Transverse colon (tissue), 4 donors: ENCODE measurements at regions not wholly inside any gene's neighbourhood (a gene's known extent, or its start where the extent isn't known, plus 50 kb on each side); places are given as distances from the start of the nearest gene placed in this dataset.

Source experiments
- DNase-seq: peaks from one replicate; pipeline ENCODE4 v3.0.0-alpha.2; 2019
- H3K27ac ChIP-seq, 4 donors: fragments of 200-600 bp; sonication (generic); 2 replicates each; pipeline ENCODE4 v1.5.1; 2016 to 2018; ENCODE audit warnings: inconsistent platforms in 4 of 4
- H3K27me3 ChIP-seq: fragments of 200-600 bp; sonication (generic); 2 replicates; pipeline ENCODE4 v1.5.1; 2017; ENCODE audit warnings: inconsistent platforms
- H3K36me3 ChIP-seq, 4 donors: fragments of 200-600 bp; sonication (generic); 2 replicates each; pipeline ENCODE4 v1.5.1; 2017 to 2019; ENCODE audit warnings: inconsistent platforms in 4 of 4
- H3K4me1 ChIP-seq, 4 donors: fragments of 200-600 bp; sonication (generic); 2 replicates each; pipeline ENCODE4 v1.5.1; 2017 to 2020; ENCODE audit warnings: inconsistent platforms in 4 of 4
- H3K4me3 ChIP-seq, 4 donors: fragments of 200-600 bp; sonication (generic); 1 replicate in 1 of 4; 2 replicates in 3 of 4; pipeline versions ENCODE4 v1.5.1 to v1.6.1; 2017 to 2019; ENCODE audit warnings: inconsistent platforms in 4 of 4
- H3K9me3 ChIP-seq, 2 donors: fragments of 200-600 bp; sonication (generic); 2 replicates each; pipeline ENCODE4 v1.5.1; 2017 to 2019; ENCODE audit warnings: inconsistent platforms in 2 of 2
- EP300 ChIP-seq: sonication (generic); formaldehyde crosslinking; IDR thresholded peaks from one replicate; pipeline ENCODE4 v1.6.1; 2017; ENCODE audit warnings: antibody characterized with exemption, low read depth
- POLR2A ChIP-seq: fragments of 450-650 bp; IDR thresholded peaks from one replicate; pipeline ENCODE4 v1.6.1; 2016; ENCODE audit warnings: antibody characterized with exemption, mild to moderate bottlenecking, moderate library complexity
- POLR2AphosphoS5 ChIP-seq, 3 donors: sonication (generic); formaldehyde crosslinking; IDR thresholded peaks; one replicate each; pipeline ENCODE4 v1.6.1; 2016; ENCODE audit warnings: antibody characterized with exemption in 3 of 3
- WGBS, 2 donors: methylation state at CpG; one replicate each; pipeline ENCODE4 v1.1.5; 2018; ENCODE audit warnings: low coverage in 1 of 2; 5-methylcytosine and 5-hydroxymethylcytosine counted together
- in situ Hi-C, 4 donors: fragments of 200-750 bp; cut with MboI; loops; one replicate each; pipeline versions ENCODE4 v1.15.0 to v1.15.1; 2017; ENCODE audit warnings: low sequenced_read_pairs in 3 of 4, low pct_ligation_motif_present in 1 of 4, low pct_unique_long_range_greater_than_20kb in 1 of 4
- intact Hi-C: fragments of 100-400 bp; cut with DNase I; formaldehyde crosslinking; loops from one replicate; pipeline ENCODE4 v1.15.1; 2023; ENCODE audit warnings: low total_unique reads
- TF ChIP-seq, protein P1 (sequence below), 5 experiments: fragments of 200-600 bp in 3 of 5; fragments of 450-650 bp in 2 of 5; sonication (generic) in 3 of 5; IDR thresholded peaks; 1 replicate in 2 of 5; 2 replicates in 3 of 5; pipeline ENCODE4 v1.5.1; 2016 to 2017; ENCODE audit warnings: antibody characterized with exemption in 5 of 5, inconsistent platforms in 3 of 5, mild to moderate bottlenecking in 2 of 5, moderate library complexity in 1 of 5

DNA sequence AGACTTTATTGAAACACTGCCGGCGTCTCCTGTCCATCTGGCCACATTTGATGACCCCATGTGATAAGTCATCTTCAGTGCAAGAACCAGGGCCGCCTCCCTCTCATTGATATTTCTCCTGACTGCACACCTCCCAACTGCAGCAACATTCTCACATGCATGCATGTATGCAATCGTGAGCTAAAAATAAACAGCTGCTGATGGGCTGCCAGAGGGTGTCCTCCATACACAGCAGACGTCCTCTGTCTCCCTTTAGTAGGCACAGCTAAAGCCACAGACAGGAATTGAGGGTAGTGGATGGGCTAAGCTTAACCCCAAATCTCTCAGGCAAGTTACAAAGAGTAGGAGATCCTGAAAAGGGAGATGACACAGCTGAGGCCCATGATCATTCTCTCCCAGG lies 106.7 kb upstream of the HSD17B12 start:
- H3K4me1 ChIP-seq = peaks cover 5 to 29% (median 15%) of the 10 kb centered on the region in 4 donors
- intact Hi-C loops (no loop called here), in situ Hi-C loops (no loop called here)
- no peaks in the 10 kb centered on the region for H3K9me3 ChIP-seq
- no peak overlapping the region for H3K4me3 ChIP-seq
- H3K36me3 ChIP-seq = no peaks in the 10 kb centered on the region
- no peak overlapping the region for H3K27ac ChIP-seq
- 40 to 50% methylated on average over 1 to 5 of the region's 5 CpGs for WGBS, 2 donors
- DNase-seq = no peak
- no peak for TF ChIP-seq POLR2A
- peaks cover 90% of the 10 kb centered on the region for H3K27me3 ChIP-seq

DNA sequence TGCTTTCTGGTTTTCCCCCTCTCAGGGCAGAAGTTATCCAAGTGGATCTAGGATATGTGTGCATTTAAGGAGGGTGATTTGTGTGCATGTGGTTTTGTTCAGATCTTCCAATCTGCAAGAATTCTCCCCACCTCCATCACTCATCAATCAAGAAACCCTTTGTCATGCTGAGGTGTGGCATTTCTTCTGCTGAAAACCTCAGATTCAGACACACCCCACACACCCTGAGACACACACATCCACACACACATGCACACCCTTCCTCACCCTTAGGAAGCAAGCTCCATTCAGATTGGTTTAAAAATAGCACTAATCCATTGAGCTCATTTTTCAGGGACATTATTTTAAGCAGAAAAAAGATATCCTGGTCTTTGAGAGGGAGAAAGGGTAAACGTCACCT lies 106.1 kb upstream of the HSD17B12 start:
- in situ Hi-C loops (no loop called here), intact Hi-C loops (no loop called here)
- WGBS, 2 donors = 38 to 40% methylated on average over 1 of the region's 1 CpG
- DNase-seq = no peak
- no peak overlapping the region for H3K4me3 ChIP-seq
- TF ChIP-seq, protein P1, sequence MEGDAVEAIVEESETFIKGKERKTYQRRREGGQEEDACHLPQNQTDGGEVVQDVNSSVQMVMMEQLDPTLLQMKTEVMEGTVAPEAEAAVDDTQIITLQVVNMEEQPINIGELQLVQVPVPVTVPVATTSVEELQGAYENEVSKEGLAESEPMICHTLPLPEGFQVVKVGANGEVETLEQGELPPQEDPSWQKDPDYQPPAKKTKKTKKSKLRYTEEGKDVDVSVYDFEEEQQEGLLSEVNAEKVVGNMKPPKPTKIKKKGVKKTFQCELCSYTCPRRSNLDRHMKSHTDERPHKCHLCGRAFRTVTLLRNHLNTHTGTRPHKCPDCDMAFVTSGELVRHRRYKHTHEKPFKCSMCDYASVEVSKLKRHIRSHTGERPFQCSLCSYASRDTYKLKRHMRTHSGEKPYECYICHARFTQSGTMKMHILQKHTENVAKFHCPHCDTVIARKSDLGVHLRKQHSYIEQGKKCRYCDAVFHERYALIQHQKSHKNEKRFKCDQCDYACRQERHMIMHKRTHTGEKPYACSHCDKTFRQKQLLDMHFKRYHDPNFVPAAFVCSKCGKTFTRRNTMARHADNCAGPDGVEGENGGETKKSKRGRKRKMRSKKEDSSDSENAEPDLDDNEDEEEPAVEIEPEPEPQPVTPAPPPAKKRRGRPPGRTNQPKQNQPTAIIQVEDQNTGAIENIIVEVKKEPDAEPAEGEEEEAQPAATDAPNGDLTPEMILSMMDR (IDR thresholded peaks at IDR 0.05) = no peak
- no peak for TF ChIP-seq POLR2A
- TF ChIP-seq POLR2AphosphoS5 (IDR thresholded peaks at IDR 0.05) = no peak
- no peak for TF ChIP-seq EP300
- no peaks in the 10 kb centered on the region for H3K9me3 ChIP-seq
- no peaks in the 10 kb centered on the region for H3K36me3 ChIP-seq
- H3K27me3 ChIP-seq = peaks cover 90% of the 10 kb centered on the region
- no peak overlapping the region for H3K27ac ChIP-seq
- peaks cover 5 to 34% (median 20%) of the 10 kb centered on the region in 4 donors for H3K4me1 ChIP-seq

DNA sequence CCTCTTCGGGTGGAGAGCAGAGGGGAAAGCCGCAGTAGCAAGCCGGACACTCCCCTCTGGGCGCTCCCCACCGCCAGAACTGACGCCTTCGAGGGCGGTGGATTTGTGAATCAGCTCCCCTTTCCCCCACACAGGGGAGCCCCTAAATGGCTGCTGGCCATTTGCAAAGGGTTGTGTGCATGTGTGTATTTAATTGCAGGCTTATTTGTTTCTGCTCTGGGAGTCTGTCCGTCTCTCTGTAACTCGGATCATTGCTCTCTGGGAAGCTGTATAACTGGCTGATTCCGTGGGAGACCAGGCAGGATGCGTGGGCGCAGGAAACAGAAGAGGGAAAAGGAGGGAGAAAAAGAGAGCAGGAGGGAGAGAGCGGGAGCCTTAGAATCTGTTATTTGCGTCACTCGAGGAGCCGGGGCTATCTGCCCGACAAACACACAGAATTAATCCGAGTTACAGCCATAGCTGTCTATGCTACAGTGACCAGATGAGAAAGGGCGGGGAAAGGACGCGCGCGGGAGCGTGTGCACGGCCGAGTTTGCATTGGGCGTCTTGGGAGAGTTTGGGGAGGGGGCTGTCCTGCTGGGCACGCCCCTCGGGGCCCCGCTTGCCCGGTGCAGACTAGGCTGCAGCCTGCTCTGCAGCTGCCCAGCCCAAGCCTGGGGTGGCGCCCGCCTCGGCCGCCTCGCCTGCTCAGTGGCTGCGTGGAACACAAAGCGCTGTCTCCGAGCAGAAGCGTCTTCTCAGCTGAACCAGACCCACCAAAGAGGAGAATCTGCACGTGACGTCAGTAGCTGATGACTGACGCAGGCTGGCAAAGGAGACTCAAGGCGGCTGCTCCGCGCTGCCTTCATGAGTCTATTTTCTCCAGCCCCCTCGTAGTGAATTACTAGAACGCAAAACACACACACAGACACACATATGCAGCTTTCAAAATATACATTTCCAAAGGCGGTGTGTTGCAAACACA lies 105.3 kb upstream of the HSD17B12 start:
- intact Hi-C loops = no loop called here
- DNase-seq = no peak
- Histone ChIP-seq H3K4me1 (peaks cover 5 to 41% (median 25%) of the 10 kb centered on the region in 4 donors), H3K27ac (no peak overlapping the region), H3K36me3 (no peaks in the 10 kb centered on the region), H3K27me3 (peaks cover 94% of the 10 kb centered on the region), H3K4me3 (peak overlapping the region in 1 of 4 donors; percentile 40), H3K9me3 (no peaks in the 10 kb centered on the region)
- in situ Hi-C loops = no loop called here
- 8% methylated on average over 50 of the region's 50 CpGs; no CpG with 5 or more reads in 1 of the 2 donors for WGBS, 2 donors
- TF ChIP-seq POLR2AphosphoS5 (IDR thresholded peaks at IDR 0.05) (no peak), EP300 (no peak), POLR2A (no peak)
- TF ChIP-seq, protein P1 (IDR thresholded peaks at IDR 0.05) = no peak

DNA sequence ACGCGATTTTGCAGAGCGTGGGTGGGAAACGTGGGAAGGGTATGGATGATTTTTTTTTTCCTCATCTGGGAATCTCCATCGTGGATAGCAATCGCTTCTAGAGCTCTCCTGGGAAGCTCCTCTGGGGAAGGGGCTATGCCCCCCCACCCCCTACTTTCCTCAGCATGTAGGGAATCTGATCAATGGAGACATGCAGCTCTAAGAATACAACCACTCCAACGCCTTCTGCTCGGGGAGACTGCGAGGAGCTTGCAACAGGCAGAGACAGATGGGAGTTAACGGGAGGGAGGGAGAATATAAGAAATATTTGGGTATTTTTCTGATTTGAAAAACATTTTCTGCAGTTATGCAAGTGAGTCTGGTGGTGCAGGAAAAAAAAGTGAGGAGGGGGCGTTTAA lies 104.6 kb upstream of the HSD17B12 start:
- no peak for DNase-seq
- Histone ChIP-seq H3K4me1 (peaks cover 5 to 47% (median 28%) of the 10 kb centered on the region in 4 donors), H3K27ac (no peak overlapping the region), H3K9me3 (no peaks in the 10 kb centered on the region), H3K4me3 (peak overlapping the region in 1 of 4 donors; percentile 40), H3K36me3 (no peaks in the 10 kb centered on the region), H3K27me3 (peaks cover 100% of the 10 kb centered on the region)
- 7 to 10% methylated on average over 11 of the region's 11 CpGs for WGBS, 2 donors
- intact Hi-C loops = no loop called here
- in situ Hi-C loops = no loop called here
- TF ChIP-seq EP300 (no peak), POLR2A (no peak), POLR2AphosphoS5 (IDR thresholded peaks at IDR 0.05) (no peak)
- TF ChIP-seq, protein P1 (IDR thresholded peaks at IDR 0.05) = no peak
